NCI-H82 treated with DMSO at 0.1 percent for 48 hours (cell line): ENCODE measurements at regions not wholly inside any gene's neighbourhood (a gene's known extent, or its start where the extent isn't known, plus 50 kb on each side); places are given as distances from the start of the nearest gene placed in this dataset.
"Not testable (repeated sequence)": the region's sequence is repeated elsewhere in the genome, so short reads cannot be mapped to it uniquely, and the experiment has no call there.

Source experiments
- DNase-seq: peaks from one replicate; lab custom pipeline; 2025; ENCODE audit not compliant: unreplicated experiment; lab: John Stamatoyannopoulos, UW

- no peak for DNase-seq
Observed at GRCh38 chr1:227416156-227416830, 98.0 kb upstream of the CDC42BPA start.

- DNase-seq = no peak
Observed at GRCh38 chr1:227415115-227415790, 97.0 kb upstream of the CDC42BPA start.

GRCh38 chr1:227411066-227411465, 92.8 kb upstream of the CDC42BPA start:
- DNase-seq = no peak

DNA sequence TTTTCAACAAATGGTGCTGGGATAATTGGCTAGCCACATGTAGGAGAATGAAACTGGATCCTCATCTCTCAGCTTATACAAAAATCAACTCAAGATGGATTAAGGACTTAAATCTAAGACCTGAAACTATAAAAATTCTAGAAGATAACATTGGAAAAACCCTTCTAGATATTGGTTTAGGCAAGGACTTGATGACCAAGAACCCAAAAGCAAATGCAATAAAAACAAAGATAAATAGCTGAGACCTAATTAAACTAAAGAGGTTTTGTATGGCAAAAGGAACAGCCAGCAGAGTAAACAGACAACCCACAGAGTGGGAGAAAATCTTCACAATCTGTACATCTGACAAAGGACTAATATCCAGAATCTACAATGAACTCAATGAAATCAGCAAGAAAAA, 88.0 kb upstream of the CDC42BPA start:
- not testable (repeated sequence) for DNase-seq

GRCh38 chr1:227403535-227403934, 85.2 kb upstream of the CDC42BPA start:
- no peak for DNase-seq

DNA sequence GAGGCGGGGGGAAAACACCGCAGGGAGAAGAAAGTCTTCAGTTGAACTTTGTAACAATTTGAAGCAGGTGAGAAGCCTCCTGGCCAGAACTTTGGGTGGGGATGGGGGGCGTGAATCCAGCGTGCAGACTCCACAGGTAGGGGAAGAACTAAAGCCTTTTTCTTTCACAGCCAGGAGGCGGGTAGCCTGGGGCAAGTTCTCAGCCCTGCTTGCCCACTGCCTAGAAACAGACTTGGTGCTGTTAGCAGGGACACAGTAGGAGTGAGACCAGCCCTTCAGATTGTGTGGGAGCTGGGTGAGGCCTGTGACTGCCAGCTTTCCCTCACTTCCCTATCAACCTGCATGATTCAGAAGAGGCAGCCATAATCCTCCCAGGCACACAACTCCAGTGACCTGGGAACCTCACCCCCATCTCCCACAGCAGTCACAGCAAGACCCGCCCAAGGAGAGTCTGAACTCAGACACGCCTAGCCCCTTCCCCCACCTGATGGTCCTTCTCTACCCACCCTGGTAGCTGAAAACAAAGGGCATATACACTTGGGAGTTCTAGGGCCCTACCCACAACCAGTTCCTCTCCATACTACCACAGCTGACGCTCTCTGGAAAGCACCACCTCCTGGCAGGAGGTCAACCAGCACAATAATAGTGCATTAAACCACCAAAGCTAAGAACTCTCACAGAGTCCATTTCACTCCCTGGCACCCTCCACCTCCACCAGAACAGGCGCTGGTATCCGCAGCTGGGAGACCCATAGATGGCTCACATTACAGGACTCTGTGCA, 83.5 kb upstream of the CDC42BPA start:
- no peak for DNase-seq

GRCh38 chr1:227399152-227399730, 80.9 kb upstream of the CDC42BPA start:
- no peak for DNase-seq

- DNase-seq = no peak
Observed at GRCh38 chr1:227397354-227397978, 79.2 kb upstream of the CDC42BPA start.

- DNase-seq = no peak
Observed at GRCh38 chr1:227396539-227397353, 78.5 kb upstream of the CDC42BPA start.

DNA sequence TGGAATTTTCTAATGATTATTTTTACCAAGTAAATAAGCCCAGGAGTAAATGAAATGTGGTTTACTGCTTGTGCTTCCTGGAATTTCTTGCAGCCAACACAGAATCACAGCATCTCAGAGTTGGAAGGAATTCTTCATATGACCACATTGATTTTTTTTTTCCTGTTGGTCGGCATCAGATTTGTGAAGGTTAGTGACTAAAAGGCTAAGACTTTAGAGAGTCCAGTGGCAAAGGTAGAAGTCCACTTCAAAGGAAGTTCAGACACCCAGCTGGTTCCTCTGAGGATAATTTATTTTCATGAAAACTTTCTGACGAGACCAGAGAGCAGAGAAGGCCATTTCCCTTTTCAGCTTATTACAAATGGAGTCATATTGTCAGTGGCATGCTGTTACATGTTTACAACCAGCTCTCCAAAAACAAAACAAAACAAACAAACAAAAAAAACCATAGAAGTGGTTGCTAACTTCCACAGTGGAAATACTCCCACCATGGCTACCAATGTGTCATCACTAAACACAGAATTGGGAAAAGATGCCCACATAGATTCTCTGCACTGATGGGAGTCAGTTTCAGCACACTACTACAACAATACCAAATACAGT, 77.2 kb upstream of the CDC42BPA start:
- no peak for DNase-seq

DNA sequence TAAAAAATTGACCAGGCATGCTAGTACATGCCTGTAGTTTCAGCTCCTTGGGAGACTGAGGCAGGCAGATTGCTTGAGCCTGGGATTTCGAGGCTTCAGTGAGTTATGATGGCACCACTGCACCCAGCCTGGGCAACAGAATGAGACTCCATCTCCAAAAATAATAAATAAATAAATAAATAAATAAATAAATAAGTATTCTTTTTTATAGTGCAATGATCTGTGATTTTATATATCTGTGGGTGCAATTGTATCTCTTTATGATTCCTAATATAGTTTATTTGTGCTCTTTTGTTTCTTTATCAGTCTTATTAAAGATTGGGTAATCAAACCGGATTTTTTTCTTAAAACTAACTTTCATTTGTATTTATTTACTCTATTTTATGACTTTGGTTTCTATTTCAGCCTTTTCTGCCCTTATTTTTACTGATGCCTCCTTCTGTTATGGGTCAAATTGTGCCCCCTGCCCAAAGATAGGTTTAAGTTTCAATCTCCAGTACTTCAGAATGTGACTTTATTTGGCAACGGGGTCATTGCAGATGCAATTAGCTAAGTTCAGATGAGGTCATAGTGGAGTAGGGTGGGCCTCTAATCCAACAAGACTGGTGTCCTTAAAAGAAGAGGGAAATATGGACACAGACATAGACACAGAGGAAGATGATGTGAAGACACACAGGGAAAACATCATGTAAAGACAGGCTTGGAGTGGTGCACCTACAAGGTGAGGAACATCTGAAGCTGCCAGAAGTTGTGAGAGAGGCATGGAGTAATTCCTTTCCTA, 74.9 kb upstream of the CDC42BPA start:
- no peak for DNase-seq

DNA sequence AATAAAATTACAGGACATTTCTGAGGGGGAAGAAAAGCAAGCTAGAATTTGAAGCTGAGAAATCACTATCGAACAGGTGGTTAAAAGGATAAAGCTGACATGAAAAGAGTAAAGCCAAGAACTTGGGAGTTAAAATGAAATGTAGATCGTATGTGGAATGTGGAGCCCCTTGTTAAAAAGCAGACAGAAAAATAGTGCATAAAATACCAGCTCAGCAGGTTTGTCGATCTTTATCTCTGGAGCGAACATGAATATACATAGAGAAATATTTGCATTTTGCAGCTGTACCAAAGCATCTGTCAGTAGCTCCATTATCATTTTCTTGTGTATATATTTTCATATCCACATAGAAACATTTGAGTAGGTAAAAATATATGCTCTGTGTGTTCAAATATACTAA, 73.6 kb upstream of the CDC42BPA start:
- no peak for DNase-seq

DNA sequence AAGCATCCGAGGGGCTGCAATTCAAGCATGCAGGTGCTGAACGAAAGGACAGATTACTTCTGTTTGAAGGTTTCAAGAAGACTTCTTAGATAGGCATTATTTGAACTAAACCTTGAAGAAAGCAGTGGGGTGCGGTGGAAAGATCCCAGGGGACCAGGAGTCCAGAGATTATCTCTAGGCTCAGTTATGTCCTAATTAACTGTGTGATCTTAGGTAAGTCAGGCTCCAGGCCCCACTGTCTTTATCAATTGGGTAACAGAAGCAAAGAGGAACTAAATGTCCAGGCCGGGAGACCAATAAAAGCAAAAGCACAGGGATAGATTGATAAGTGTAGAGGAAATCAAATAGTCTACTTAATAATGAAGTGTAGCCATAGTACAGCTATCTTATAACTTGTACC, 72.9 kb upstream of the CDC42BPA start:
- no peak for DNase-seq

DNA sequence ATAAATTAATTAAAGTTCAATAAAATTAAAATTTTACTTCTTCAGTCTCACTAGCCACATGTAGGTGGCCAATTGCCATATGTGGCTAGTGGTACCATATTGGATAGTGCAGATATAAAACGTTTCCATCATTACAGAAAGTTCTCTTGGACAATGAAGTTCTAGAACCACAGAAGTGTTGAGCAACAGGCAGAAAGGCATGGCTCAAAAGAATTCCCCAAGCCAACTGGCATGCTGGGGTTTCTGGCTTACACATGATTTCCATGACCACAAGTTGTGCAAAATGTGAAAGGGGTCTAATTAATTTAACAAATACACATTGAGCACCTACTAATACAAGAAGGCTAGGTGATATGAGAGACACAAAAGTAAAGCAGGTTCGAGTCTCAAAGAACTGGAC, 72.2 kb upstream of the CDC42BPA start:
- no peak for DNase-seq

- no peak for DNase-seq
Observed at GRCh38 chr1:227388214-227389168, 70.2 kb upstream of the CDC42BPA start.

DNA sequence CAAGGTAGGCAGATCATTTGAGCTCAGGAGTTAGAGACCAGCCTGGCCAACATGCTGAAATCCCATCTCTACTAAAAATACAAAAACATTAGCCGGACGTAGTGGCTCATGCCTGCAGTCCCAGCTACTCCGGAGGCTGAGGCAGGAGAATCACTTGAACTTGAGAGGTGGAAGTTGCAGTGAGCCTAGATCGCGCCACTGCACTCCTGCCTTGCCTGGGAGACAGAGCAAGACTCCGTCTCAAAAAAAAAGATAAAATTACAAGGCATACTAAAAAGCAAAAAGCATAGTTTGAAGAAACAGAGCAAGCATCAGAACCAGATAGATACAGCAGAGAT, 61.2 kb upstream of the CDC42BPA start:
- no peak for DNase-seq

GRCh38 chr1:227378871-227379554, 60.7 kb upstream of the CDC42BPA start:
- DNase-seq = no peak

DNA sequence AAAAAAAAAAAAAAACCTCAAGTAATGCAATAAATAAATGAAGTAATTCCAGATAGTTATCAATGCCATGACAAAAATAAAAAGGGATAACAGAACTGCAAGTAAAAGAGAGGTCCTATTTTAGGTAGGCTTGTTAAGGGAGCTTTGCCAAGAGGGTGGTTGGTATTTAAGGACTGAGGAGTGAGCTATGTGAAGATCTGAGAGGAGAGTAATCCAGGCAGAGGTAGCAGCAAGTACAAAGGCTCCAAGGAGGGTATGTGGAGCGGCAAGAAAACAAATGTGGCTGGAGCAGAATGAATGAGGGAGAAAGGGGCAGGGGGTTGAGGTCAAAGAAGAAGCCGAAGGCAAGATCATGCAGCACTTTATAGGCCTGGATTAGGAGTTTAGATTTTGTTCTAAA, 59.9 kb upstream of the CDC42BPA start:
- no peak for DNase-seq
